Small intestine (tissue), 7 donors: ENCODE measurements at regions not wholly inside any gene's neighbourhood (a gene's known extent, or its start where the extent isn't known, plus 50 kb on each side); places are given as distances from the start of the nearest gene placed in this dataset.

Experiments used
- DNase-seq, 2 donors: peaks; one replicate each; pipeline versions ENCODE4 v3.0.0 to v3.0.0-alpha.2; 2013
- FAIRE-seq: peaks from 2 replicates; lab custom pipeline; 2012; peaks lifted over from hg19 to GRCh38; lab: Jason Lieb, UNC
- H3K27ac ChIP-seq, 3 donors: one replicate each; pipeline ENCODE4 v1.5.1; 2013; ENCODE audit warnings: low read length in 2 of 3, mild to moderate bottlenecking in 2 of 3, control low read depth in 1 of 3, inconsistent platforms in 1 of 3, low read depth in 1 of 3, moderate library complexity in 1 of 3
- H3K27me3 ChIP-seq, 3 donors: one replicate each; pipeline ENCODE4 v1.6.1; 2013; ENCODE audit warnings: low read length in 3 of 3, inconsistent platforms in 1 of 3; ENCODE audit not compliant: control insufficient read depth in 3 of 3, insufficient read depth in 3 of 3
- H3K36me3 ChIP-seq, 3 donors: one replicate each; pipeline ENCODE4 v1.6.1; 2013; ENCODE audit warnings: low read length in 3 of 3, inconsistent platforms in 1 of 3, low read depth in 1 of 3, mild to moderate bottlenecking in 1 of 3, moderate library complexity in 1 of 3; ENCODE audit not compliant: control insufficient read depth in 3 of 3, insufficient read depth in 2 of 3
- H3K4me1 ChIP-seq, 3 donors: one replicate each; pipeline ENCODE4 v1.6.1; 2013; ENCODE audit warnings: low read length in 2 of 3, inconsistent platforms in 1 of 3, low read depth in 1 of 3, mild to moderate bottlenecking in 1 of 3, moderate library complexity in 1 of 3; ENCODE audit not compliant: control insufficient read depth in 3 of 3, insufficient read depth in 2 of 3
- H3K4me3 ChIP-seq, 3 donors: one replicate each; pipeline ENCODE4 v1.5.1; 2013; ENCODE audit warnings: low read length in 3 of 3, control low read depth in 1 of 3, inconsistent platforms in 1 of 3, low read depth in 1 of 3, mild to moderate bottlenecking in 1 of 3, moderate library complexity in 1 of 3
- H3K9me3 ChIP-seq, 2 donors: one replicate each; pipeline ENCODE4 v1.6.1; 2013; ENCODE audit warnings: low read depth in 1 of 2, low read length in 1 of 2; ENCODE audit not compliant: control insufficient read depth in 2 of 2, insufficient read depth in 1 of 2
- WGBS, 3 donors: extraction: QIAGEN DNeasy Blood & Tissue Kit; methylation state at CpG; one replicate each; pipeline ENCODE4 v1.1.7; 2013; 5-methylcytosine and 5-hydroxymethylcytosine counted together
- donor health status: healthy with polysubstance abuse.
- donor health status: control.
- donor health status: control.
- donor health status: Bipolar disorder and iron deficiency.
- donor health status: healthy.

DNA sequence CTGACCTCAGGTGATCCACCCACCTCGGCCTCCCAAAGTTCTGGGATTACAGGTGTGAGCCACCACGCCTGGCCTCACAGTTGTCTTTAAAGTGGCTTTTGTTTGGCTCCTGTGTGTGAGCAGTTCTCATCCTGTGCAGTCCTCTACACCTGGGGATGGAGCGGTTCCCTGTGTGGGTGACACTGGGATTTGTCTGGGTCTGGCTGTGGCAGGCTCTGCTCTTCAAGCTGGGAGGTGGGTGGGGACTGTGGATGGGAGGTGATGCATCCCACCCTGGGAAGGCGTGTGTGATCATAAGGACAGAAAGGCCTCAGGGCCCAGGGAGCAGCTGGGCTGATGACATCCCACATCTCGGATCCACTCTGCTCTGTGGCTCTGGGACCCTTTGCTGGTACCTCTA lies 1266.8 kb downstream of the BRD1 start:
- FAIRE-seq = no peak
- no peak overlapping the region for H3K4me3 ChIP-seq
- no peak for DNase-seq
- 66 to 87% (median 71%) methylated on average over 5 of the region's 5 CpGs for WGBS, 3 donors
- H3K27ac ChIP-seq = no peak overlapping the region
- H3K36me3 ChIP-seq = no peaks in the 10 kb centered on the region
- H3K4me1 ChIP-seq = no peaks in the 10 kb centered on the region
- H3K9me3 ChIP-seq = no peaks in the 10 kb centered on the region
- H3K27me3 ChIP-seq = no peaks in the 10 kb centered on the region

GRCh38 chr22:48560389-48560751 lies 1267.3 kb downstream of the BRD1 start:
- DNase-seq = no peak
- no peak overlapping the region for H3K27ac ChIP-seq
- H3K36me3 ChIP-seq = no peaks in the 10 kb centered on the region
- no peaks in the 10 kb centered on the region for H3K4me1 ChIP-seq
- H3K27me3 ChIP-seq = no peaks in the 10 kb centered on the region
- 81 to 88% (median 85%) methylated on average over 9 of the region's 9 CpGs for WGBS, 3 donors
- no peaks in the 10 kb centered on the region for H3K9me3 ChIP-seq
- no peak overlapping the region for H3K4me3 ChIP-seq
- no peak for FAIRE-seq

- Histone ChIP-seq H3K27ac (no peak overlapping the region), H3K27me3 (no peaks in the 10 kb centered on the region), H3K4me3 (no peak overlapping the region), H3K9me3 (no peaks in the 10 kb centered on the region), H3K4me1 (no peaks in the 10 kb centered on the region), H3K36me3 (no peaks in the 10 kb centered on the region)
- WGBS, 3 donors = 76 to 84% (median 77%) methylated on average over 35 to 38 of the region's 38 CpGs
- DNase-seq (no peak), FAIRE-seq (no peak)
Observed at GRCh38 chr22:48559647-48560388, 1267.9 kb downstream of the BRD1 start.

GRCh38 chr22:48558606-48559402 lies 1268.9 kb downstream of the BRD1 start:
- DNase-seq = no peak
- Histone ChIP-seq H3K4me3 (no peak overlapping the region), H3K27ac (no peak overlapping the region), H3K36me3 (no peaks in the 10 kb centered on the region), H3K27me3 (no peaks in the 10 kb centered on the region), H3K9me3 (no peaks in the 10 kb centered on the region), H3K4me1 (no peaks in the 10 kb centered on the region)
- no peak for FAIRE-seq
- 82 to 91% (median 85%) methylated on average over 21 to 25 of the region's 25 CpGs for WGBS, 3 donors

GRCh38 chr22:48558016-48558415 lies 1269.7 kb downstream of the BRD1 start:
- no peak for DNase-seq
- Histone ChIP-seq H3K36me3 (no peaks in the 10 kb centered on the region), H3K4me1 (no peaks in the 10 kb centered on the region), H3K27ac (no peak overlapping the region), H3K4me3 (no peak overlapping the region), H3K9me3 (no peaks in the 10 kb centered on the region), H3K27me3 (no peaks in the 10 kb centered on the region)
- 93 to 94% (median 93%) methylated on average over 12 of the region's 12 CpGs for WGBS, 3 donors
- no peak for FAIRE-seq

DNA sequence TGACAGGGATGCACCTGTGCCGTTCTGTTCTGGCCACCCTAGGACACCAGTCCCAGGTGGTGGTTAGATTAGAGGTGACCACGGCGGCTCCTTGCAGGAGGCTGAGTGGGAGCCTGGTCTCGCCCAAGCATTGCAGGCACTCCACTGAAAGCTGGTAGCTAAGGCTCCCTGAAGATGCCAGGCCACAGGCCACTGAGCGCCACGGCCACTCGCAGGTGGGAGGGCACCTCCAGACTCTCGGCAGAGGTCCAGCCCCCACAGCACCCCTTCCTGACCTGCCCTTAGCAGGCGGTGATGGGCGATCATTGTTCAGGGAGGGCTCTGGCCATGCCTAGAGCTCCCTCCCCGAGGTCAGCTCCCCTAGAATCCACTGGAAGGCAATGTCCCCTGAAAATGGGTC lies 1270.2 kb downstream of the BRD1 start:
- no peak overlapping the region for H3K4me3 ChIP-seq
- H3K9me3 ChIP-seq = no peaks in the 10 kb centered on the region
- H3K27ac ChIP-seq = no peak overlapping the region
- no peaks in the 10 kb centered on the region for H3K27me3 ChIP-seq
- WGBS, 3 donors = 84 to 91% (median 88%) methylated on average over 11 of the region's 11 CpGs
- DNase-seq = no peak
- no peaks in the 10 kb centered on the region for H3K4me1 ChIP-seq
- no peak for FAIRE-seq
- H3K36me3 ChIP-seq = no peaks in the 10 kb centered on the region

DNA sequence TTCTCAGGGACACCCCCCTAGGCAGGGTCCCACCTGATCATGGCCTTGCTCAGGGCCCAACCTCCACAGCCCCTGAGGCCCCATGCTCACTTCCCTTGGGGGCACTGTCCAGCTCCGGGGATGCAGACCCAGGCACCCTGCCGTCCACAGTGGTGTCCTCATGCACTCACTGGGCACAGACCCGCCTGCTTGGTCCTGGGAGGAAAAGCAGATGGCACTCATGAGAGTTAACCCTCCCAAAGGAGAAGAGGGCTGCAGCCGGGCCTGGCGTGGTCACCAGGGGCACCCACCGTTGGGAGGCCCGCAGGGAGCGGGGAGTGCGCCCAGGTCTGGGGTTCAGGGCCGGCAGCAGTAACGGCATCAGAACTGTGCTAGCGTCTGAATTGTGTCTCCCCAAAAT lies 1270.9 kb downstream of the BRD1 start:
- FAIRE-seq = no peak
- H3K9me3 ChIP-seq = no peaks in the 10 kb centered on the region

DNA sequence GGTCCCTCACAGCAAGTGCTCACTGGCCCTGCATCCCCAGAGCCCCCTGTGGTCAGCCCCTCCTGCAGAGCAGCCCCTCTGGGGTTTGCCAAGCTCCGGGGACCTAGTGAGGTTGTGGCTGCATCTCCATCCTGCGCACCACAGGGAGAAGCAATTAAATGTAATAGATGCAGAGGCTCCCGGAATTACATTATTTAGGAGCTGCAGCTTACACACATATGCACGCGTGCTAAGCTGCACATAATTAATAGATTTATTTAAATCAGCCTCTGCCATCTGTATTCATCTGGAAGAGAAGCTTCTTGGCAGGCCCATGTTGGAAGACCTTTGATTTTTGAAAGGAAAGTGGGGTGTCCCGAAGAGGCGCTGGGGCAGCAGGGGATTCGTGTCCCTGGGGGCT lies 1271.5 kb downstream of the BRD1 start:
- Histone ChIP-seq H3K9me3 (no peaks in the 10 kb centered on the region), H3K4me3 (no peak overlapping the region), H3K4me1 (no peaks in the 10 kb centered on the region), H3K27ac (no peak overlapping the region), H3K27me3 (no peaks in the 10 kb centered on the region), H3K36me3 (no peaks in the 10 kb centered on the region)
- 82 to 92% (median 88%) methylated on average over 8 of the region's 8 CpGs for WGBS, 3 donors
- DNase-seq (no peak), FAIRE-seq (no peak)

More for the DNA sequence above, 1270.9 kb downstream of the BRD1 start:
- WGBS, 3 donors = 86 to 91% (median 87%) methylated on average over 12 of the region's 12 CpGs
- Histone ChIP-seq H3K4me1 (no peaks in the 10 kb centered on the region), H3K27me3 (no peaks in the 10 kb centered on the region), H3K36me3 (no peaks in the 10 kb centered on the region), H3K27ac (no peak overlapping the region), H3K4me3 (no peak overlapping the region)
- DNase-seq = no peak
